ENCODE measurements at regions not wholly inside any gene's neighbourhood (a gene's known extent, or its start where the extent isn't known, plus 50 kb on each side); places are given as distances from the start of the nearest gene placed in this dataset.
"Not testable (repeated sequence)": the region's sequence is repeated elsewhere in the genome, so short reads cannot be mapped to it uniquely, and the experiment has no call there.

GRCh38 chr5:3454028-3454427 is 141.6 kb upstream of the IRX1 start:
- TF ChIP-seq, protein P1, sequence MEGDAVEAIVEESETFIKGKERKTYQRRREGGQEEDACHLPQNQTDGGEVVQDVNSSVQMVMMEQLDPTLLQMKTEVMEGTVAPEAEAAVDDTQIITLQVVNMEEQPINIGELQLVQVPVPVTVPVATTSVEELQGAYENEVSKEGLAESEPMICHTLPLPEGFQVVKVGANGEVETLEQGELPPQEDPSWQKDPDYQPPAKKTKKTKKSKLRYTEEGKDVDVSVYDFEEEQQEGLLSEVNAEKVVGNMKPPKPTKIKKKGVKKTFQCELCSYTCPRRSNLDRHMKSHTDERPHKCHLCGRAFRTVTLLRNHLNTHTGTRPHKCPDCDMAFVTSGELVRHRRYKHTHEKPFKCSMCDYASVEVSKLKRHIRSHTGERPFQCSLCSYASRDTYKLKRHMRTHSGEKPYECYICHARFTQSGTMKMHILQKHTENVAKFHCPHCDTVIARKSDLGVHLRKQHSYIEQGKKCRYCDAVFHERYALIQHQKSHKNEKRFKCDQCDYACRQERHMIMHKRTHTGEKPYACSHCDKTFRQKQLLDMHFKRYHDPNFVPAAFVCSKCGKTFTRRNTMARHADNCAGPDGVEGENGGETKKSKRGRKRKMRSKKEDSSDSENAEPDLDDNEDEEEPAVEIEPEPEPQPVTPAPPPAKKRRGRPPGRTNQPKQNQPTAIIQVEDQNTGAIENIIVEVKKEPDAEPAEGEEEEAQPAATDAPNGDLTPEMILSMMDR (IDR thresholded peaks at IDR 0.05) = not testable (repeated sequence)
- not testable (repeated sequence) for TF ChIP-seq POLR2AphosphoS5, POLR2A (IDR thresholded peaks at IDR 0.05)
